ENCODE measurements at regions not wholly inside any gene's neighbourhood (a gene's known extent, or its start where the extent isn't known, plus 50 kb on each side); places are given as distances from the start of the nearest gene placed in this dataset.

- Mint-ChIP-seq H3K4me3 (ENCODE audit: unreplicated experiment) (no peak overlapping the region), H3K4me1 (ENCODE audit: insufficient read depth, unreplicated experiment) (peaks cover 6% of the 10 kb centered on the region), H3K9me3 (ENCODE audit: unreplicated experiment) (no peaks in the 10 kb centered on the region), H3K27ac (ENCODE audit: low read depth, unreplicated experiment) (no peak overlapping the region), H3K27me3 (ENCODE audit: insufficient read depth, unreplicated experiment) (no peaks in the 10 kb centered on the region), H3K36me3 (ENCODE audit: insufficient read depth, unreplicated experiment) (no peaks in the 10 kb centered on the region)
- intact Hi-C loops (cut with micrococcal nuclease): no loop called here
- DNase-seq (ENCODE audit: unreplicated experiment): no peak
- BruUV-seq (replicated peaks): no TSS peak
- CTCF ChIA-PET: no interaction called here
- no peak for TF ChIP-seq CTCF (IDR thresholded peaks at IDR 0.05; ENCODE audit: unreplicated experiment)
- POLR2A ChIA-PET: no interaction called here
These were observed 1881.5 kb downstream of the EFNA5 start for GRCh38 chr5:105789246-105789645.

GRCh38 chr5:105783811-105784210 lies 1886.9 kb downstream of the EFNA5 start:
- Mint-ChIP-seq H3K4me3 (ENCODE audit: unreplicated experiment) (no peak overlapping the region), H3K27me3 (ENCODE audit: insufficient read depth, unreplicated experiment) (no peaks in the 10 kb centered on the region), H3K36me3 (ENCODE audit: insufficient read depth, unreplicated experiment) (no peaks in the 10 kb centered on the region), H3K27ac (ENCODE audit: low read depth, unreplicated experiment) (no peak overlapping the region), H3K4me1 (ENCODE audit: insufficient read depth, unreplicated experiment) (peaks cover 6% of the 10 kb centered on the region), H3K9me3 (ENCODE audit: unreplicated experiment) (no peaks in the 10 kb centered on the region)
- DNase-seq (ENCODE audit: unreplicated experiment): no peak
- ChIA-PET POLR2A (no interaction called here), CTCF (interaction anchor here (0.5 kb wide), 1 partner anchor 25 kb away, joined by 3 read pairs; no protein-coding TSS in a partner anchor)
- intact Hi-C loops (cut with micrococcal nuclease): no loop called here
- no TSS peak for BruUV-seq (replicated peaks)
- no peak for TF ChIP-seq CTCF (IDR thresholded peaks at IDR 0.05; ENCODE audit: unreplicated experiment)

GRCh38 chr5:105782501-105782900 lies 1888.2 kb downstream of the EFNA5 start:
- no peaks in the 10 kb centered on the region for H3K36me3 Mint-ChIP-seq (ENCODE audit: insufficient read depth, unreplicated experiment)
- no peak for TF ChIP-seq CTCF (IDR thresholded peaks at IDR 0.05; ENCODE audit: unreplicated experiment)
- POLR2A ChIA-PET: no interaction called here
- H3K27me3 Mint-ChIP-seq (ENCODE audit: insufficient read depth, unreplicated experiment): no peaks in the 10 kb centered on the region
- DNase-seq (ENCODE audit: unreplicated experiment): no peak
- intact Hi-C loops (cut with micrococcal nuclease): no loop called here
- no peak overlapping the region for H3K4me3 Mint-ChIP-seq (ENCODE audit: unreplicated experiment)
- CTCF ChIA-PET: no interaction called here
- no peaks in the 10 kb centered on the region for H3K9me3 Mint-ChIP-seq (ENCODE audit: unreplicated experiment)
- no peak overlapping the region for H3K27ac Mint-ChIP-seq (ENCODE audit: low read depth, unreplicated experiment)
- no TSS peak for BruUV-seq (replicated peaks)
- H3K4me1 Mint-ChIP-seq (ENCODE audit: insufficient read depth, unreplicated experiment): peaks cover 6% of the 10 kb centered on the region

DNA sequence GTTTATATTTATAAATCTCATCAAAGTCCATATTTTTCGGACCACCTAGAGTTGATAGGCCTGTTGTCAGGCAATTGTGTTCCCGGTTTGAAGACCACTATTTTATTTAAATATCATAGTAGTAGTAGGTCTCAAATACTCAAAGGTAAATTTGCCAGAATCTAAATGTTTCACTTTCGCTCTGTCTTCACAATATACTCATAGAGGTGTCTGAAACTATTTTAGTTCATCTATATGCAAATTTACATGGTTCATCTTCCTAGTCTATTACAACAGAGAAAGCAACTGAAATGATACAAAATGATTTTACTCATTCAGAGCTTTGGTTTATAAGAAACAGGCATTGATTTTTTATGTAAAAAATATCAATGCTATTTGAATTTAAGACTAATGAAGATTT lies 1897.5 kb downstream of the EFNA5 start:
- ChIA-PET POLR2A (no interaction called here), CTCF (no interaction called here)
- H3K27me3 Mint-ChIP-seq (ENCODE audit: insufficient read depth, unreplicated experiment): no peaks in the 10 kb centered on the region
- no peaks in the 10 kb centered on the region for H3K9me3 Mint-ChIP-seq (ENCODE audit: unreplicated experiment)
- H3K4me3 Mint-ChIP-seq (ENCODE audit: unreplicated experiment): no peak overlapping the region
- no TSS peak for BruUV-seq (replicated peaks)
- no peak overlapping the region for H3K27ac Mint-ChIP-seq (ENCODE audit: low read depth, unreplicated experiment)
- DNase-seq (ENCODE audit: unreplicated experiment): no peak
- intact Hi-C loops (cut with micrococcal nuclease): no loop called here
- no peak for TF ChIP-seq CTCF (IDR thresholded peaks at IDR 0.05; ENCODE audit: unreplicated experiment)
- no peaks in the 10 kb centered on the region for H3K36me3 Mint-ChIP-seq (ENCODE audit: insufficient read depth, unreplicated experiment)
- H3K4me1 Mint-ChIP-seq (ENCODE audit: insufficient read depth, unreplicated experiment): no peaks in the 10 kb centered on the region

All from MCF 10A (cell line).